ENCODE measurements at regions not wholly inside any gene's neighbourhood (a gene's known extent, or its start where the extent isn't known, plus 50 kb on each side); places are given as distances from the start of the nearest gene placed in this dataset.

DNA sequence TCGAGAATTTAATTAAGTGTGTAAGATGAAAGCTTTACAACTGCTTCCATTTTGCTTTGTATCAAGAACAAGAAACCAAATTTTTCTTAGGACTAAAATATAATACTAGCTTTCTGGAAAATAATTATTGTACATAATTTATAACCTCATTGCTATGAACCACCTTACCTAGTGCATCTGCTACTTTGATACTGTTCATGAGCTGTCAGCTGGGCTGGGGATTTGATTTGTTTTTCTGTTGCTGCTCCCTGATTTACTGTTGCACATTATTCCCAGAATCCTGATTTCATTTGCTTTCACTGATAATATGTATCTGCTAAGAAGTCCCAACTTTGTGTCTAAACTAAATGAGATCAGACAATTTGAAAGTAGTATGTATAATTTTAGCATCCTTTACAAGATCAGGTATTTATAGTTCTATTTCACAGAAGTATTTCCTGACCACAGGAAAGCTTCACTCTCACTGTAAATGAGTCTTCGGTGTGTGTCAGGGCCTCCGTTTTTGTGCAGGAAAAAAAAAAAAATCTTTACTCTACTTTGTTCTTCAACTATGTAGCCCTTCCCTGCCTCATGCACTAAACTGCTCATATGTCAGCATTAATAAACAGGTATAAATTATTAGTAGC, 105.6 kb upstream of the CCDC150 start:
- Histone ChIP-seq H3K36me3 (ENCODE audit: control insufficient read depth, low read length) (no peaks in the 10 kb centered on the region), H4K20me1 (ENCODE audit: control insufficient read depth, insufficient read depth, low read depth, low read length) (no peaks in the 10 kb centered on the region), H3K9me3 (ENCODE audit: control insufficient read depth, insufficient read depth, low read length) (no peaks in the 10 kb centered on the region), H3K27ac (ENCODE audit: low read depth, low read length) (no peak overlapping the region), H3K27me3 (ENCODE audit: control insufficient read depth, low read length) (no peaks in the 10 kb centered on the region), H3K79me2 (ENCODE audit: control insufficient read depth, low read length) (no peaks in the 10 kb centered on the region), H3K4me1 (ENCODE audit: control insufficient read depth, low read length) (peaks cover 4% of the 10 kb centered on the region; the same call in 1 of the 2 replicates), H3K4me2 (ENCODE audit: low read length) (no peak overlapping the region), H3K9me2 (replicated peaks; ENCODE audit: control insufficient read depth, low read length) (no peaks in the 10 kb centered on the region), H3K4me3 (ENCODE audit: low read length) (no peak overlapping the region), H3F3A (ENCODE audit: control insufficient read depth, insufficient read depth) (no peaks in the 10 kb centered on the region)
- TF ChIP-seq EZH2phosphoT487 (IDR thresholded peaks at IDR 0.05; ENCODE audit: borderline replicate concordance, low read length) = no peak
- TF ChIP-seq, protein P1, sequence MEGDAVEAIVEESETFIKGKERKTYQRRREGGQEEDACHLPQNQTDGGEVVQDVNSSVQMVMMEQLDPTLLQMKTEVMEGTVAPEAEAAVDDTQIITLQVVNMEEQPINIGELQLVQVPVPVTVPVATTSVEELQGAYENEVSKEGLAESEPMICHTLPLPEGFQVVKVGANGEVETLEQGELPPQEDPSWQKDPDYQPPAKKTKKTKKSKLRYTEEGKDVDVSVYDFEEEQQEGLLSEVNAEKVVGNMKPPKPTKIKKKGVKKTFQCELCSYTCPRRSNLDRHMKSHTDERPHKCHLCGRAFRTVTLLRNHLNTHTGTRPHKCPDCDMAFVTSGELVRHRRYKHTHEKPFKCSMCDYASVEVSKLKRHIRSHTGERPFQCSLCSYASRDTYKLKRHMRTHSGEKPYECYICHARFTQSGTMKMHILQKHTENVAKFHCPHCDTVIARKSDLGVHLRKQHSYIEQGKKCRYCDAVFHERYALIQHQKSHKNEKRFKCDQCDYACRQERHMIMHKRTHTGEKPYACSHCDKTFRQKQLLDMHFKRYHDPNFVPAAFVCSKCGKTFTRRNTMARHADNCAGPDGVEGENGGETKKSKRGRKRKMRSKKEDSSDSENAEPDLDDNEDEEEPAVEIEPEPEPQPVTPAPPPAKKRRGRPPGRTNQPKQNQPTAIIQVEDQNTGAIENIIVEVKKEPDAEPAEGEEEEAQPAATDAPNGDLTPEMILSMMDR (IDR thresholded peaks at IDR 0.05; ENCODE audit: low read depth, low read length, poor library complexity, severe bottlenecking) = no peak

DNA sequence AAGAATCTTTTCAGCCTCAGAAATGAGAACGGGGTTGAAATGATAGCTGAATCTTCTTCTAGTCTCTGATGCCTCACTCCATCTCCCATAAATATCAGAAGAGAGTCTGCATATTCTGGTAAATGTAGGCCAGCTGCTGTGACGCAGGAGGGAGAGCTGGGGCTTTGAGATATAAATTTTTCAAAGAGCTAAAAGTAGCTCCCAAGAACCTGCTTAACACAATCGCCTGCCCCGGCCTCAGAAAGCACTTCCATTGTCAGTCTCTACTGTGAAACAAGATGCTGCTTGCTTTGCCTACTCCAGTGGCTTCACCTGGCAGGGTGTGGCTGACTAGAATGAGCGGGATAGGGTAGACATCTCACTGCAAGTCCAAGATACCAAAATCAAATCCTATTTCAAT, 105.0 kb upstream of the CCDC150 start:
- H3K79me2 ChIP-seq (ENCODE audit: control insufficient read depth, low read length) = no peaks in the 10 kb centered on the region
- no peaks in the 10 kb centered on the region for H3K9me2 ChIP-seq (replicated peaks; ENCODE audit: control insufficient read depth, low read length)
- H3K27me3 ChIP-seq (ENCODE audit: control insufficient read depth, low read length) = no peaks in the 10 kb centered on the region
- H3K4me3 ChIP-seq (ENCODE audit: low read length) = no peak overlapping the region
- no peak overlapping the region for H3K27ac ChIP-seq (ENCODE audit: low read depth, low read length)
- peaks cover 4% of the 10 kb centered on the region; the same call in 1 of the 2 replicates for H3K4me1 ChIP-seq (ENCODE audit: control insufficient read depth, low read length)
- TF ChIP-seq, protein P1 (IDR thresholded peaks at IDR 0.05; ENCODE audit: low read depth, low read length, poor library complexity, severe bottlenecking) = no peak
- TF ChIP-seq EZH2phosphoT487 (IDR thresholded peaks at IDR 0.05; ENCODE audit: borderline replicate concordance, low read length) = no peak
- no peaks in the 10 kb centered on the region for H3K9me3 ChIP-seq (ENCODE audit: control insufficient read depth, insufficient read depth, low read length)
- no peaks in the 10 kb centered on the region for H3F3A ChIP-seq (ENCODE audit: control insufficient read depth, insufficient read depth)
- no peak overlapping the region for H3K4me2 ChIP-seq (ENCODE audit: low read length)
- H4K20me1 ChIP-seq (ENCODE audit: control insufficient read depth, insufficient read depth, low read depth, low read length) = no peaks in the 10 kb centered on the region
- no peaks in the 10 kb centered on the region for H3K36me3 ChIP-seq (ENCODE audit: control insufficient read depth, low read length)

DNA sequence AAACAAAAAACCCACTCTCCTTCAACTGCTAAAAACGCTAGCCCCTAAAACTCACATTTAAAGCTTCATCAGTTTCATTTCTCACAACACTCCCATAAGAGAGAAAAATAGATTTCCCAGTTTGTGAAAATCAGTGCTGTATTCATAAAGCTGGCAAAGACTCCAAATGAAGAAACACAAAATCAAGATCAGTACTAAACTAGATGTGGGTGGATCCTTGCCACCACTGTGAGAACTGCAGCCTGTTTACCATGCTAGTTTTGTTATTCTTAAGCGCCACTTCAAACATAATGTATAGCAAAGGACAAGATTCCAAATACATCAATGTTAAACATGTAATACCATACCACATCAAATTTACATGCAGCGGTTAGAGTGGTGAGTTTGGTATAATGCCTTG, 104.5 kb upstream of the CCDC150 start:
- Histone ChIP-seq H3K4me1 (ENCODE audit: control insufficient read depth, low read length) (peaks cover 4% of the 10 kb centered on the region; the same call in 1 of the 2 replicates), H3K4me2 (ENCODE audit: low read length) (no peak overlapping the region), H3K27ac (ENCODE audit: low read depth, low read length) (no peak overlapping the region), H4K20me1 (ENCODE audit: control insufficient read depth, insufficient read depth, low read depth, low read length) (no peaks in the 10 kb centered on the region), H3K79me2 (ENCODE audit: control insufficient read depth, low read length) (no peaks in the 10 kb centered on the region), H3K4me3 (ENCODE audit: low read length) (no peak overlapping the region), H3K9me2 (replicated peaks; ENCODE audit: control insufficient read depth, low read length) (no peaks in the 10 kb centered on the region), H3K9me3 (ENCODE audit: control insufficient read depth, insufficient read depth, low read length) (no peaks in the 10 kb centered on the region), H3F3A (ENCODE audit: control insufficient read depth, insufficient read depth) (no peaks in the 10 kb centered on the region), H3K36me3 (ENCODE audit: control insufficient read depth, low read length) (no peaks in the 10 kb centered on the region), H3K27me3 (ENCODE audit: control insufficient read depth, low read length) (no peaks in the 10 kb centered on the region)
- no peak for TF ChIP-seq EZH2phosphoT487 (IDR thresholded peaks at IDR 0.05; ENCODE audit: borderline replicate concordance, low read length)
- TF ChIP-seq, protein P1 (IDR thresholded peaks at IDR 0.05; ENCODE audit: low read depth, low read length, poor library complexity, severe bottlenecking) = no peak

Measured in DOHH2 (cell line).